ENCODE measurements at regions not wholly inside any gene's neighbourhood (a gene's known extent, or its start where the extent isn't known, plus 50 kb on each side); places are given as distances from the start of the nearest gene placed in this dataset.

GRCh38 chr12:25708661-25709060 lies 155.6 kb upstream of the LMNTD1 start:
- no peak overlapping the region for H3K4ac ChIP-seq (ENCODE audit: low read depth, low read length)
- H4K8ac ChIP-seq (replicated peaks; ENCODE audit: insufficient read length, low read depth, low read length): no peak overlapping the region
- H3K27ac ChIP-seq (ENCODE audit: insufficient read length, low read depth, low read length): no peak overlapping the region
- no peak overlapping the region for H3K23ac ChIP-seq (ENCODE audit: insufficient read length, low read depth, low read length)
- H2BK120ac ChIP-seq (ENCODE audit: low read depth, low read length, poor library complexity, severe bottlenecking): no peak overlapping the region
- no peak overlapping the region for H3K4me2 ChIP-seq (ENCODE audit: insufficient read depth, insufficient read length, low read length)
- Mint-ChIP-seq H3K36me3 (ENCODE audit: insufficient read depth in 1 of 3, low read depth in 3 of 3) (peaks cover 13 to 34% (median 34%) of the 10 kb centered on the region in 3 experiments), H3K9me3 (peaks cover 38 to 41% of the 10 kb centered on the region in 2 experiments), H3K27me3 (ENCODE audit: low read depth) (no peaks in the 10 kb centered on the region; the same call in 1 of the 2 replicates), H3K4me3 (no peak overlapping the region), H3K4me1 (no peaks in the 10 kb centered on the region), H3K27ac (no peak overlapping the region)
- H3K18ac ChIP-seq (ENCODE audit: insufficient read length, low read depth, low read length): no peak overlapping the region
- H2AFZ ChIP-seq (ENCODE audit: low read length): no peak overlapping the region
- H3K9ac ChIP-seq (ENCODE audit: extremely low read depth, insufficient read length, low read length): no peak overlapping the region
- H2BK15ac ChIP-seq (ENCODE audit: low read depth, low read length): no peak overlapping the region
- no peaks in the 10 kb centered on the region for H3K79me1 ChIP-seq (ENCODE audit: insufficient read depth, low read depth, low read length, poor library complexity, severe bottlenecking)
- no peak overlapping the region for H4K5ac ChIP-seq (ENCODE audit: insufficient read length, low read depth, low read length)
- H2BK20ac ChIP-seq (ENCODE audit: low read depth, low read length, poor library complexity, severe bottlenecking): no peak overlapping the region
- no peaks in the 10 kb centered on the region for H3K23me2 ChIP-seq (ENCODE audit: insufficient read length, low read depth, low read length, poor library complexity, severe bottlenecking)
- no peaks in the 10 kb centered on the region for H3K27me3 ChIP-seq (ENCODE audit: insufficient read depth, low read length)
- no peak overlapping the region for H3K56ac ChIP-seq (ENCODE audit: insufficient read length, low read depth, low read length)
- no peak for DNase-seq
- no peak for TF ChIP-seq CTCF (conservative IDR thresholded peaks at IDR 0.05)
- no peak overlapping the region for H3K14ac ChIP-seq (ENCODE audit: insufficient read depth, low read length)
- no peak overlapping the region for H2BK5ac ChIP-seq (ENCODE audit: insufficient read length, low read length)
- no peaks in the 10 kb centered on the region for H3K4me1 ChIP-seq (ENCODE audit: insufficient read depth, low read length)
- no peaks in the 10 kb centered on the region for H3K79me2 ChIP-seq (ENCODE audit: insufficient read depth, low read length)
- H3K9me3 ChIP-seq (ENCODE audit: control insufficient read depth, low read depth, low read length): peaks cover 16% of the 10 kb centered on the region
- WGBS (ENCODE audit: extremely low coverage, insufficient read length, low lambda C conversion rate): no CpG with 5 or more reads among the region's 2 CpGs
- no peak overlapping the region for H2AK5ac ChIP-seq (ENCODE audit: insufficient read length, low read length)
- H4K91ac ChIP-seq (ENCODE audit: insufficient read length, low read depth, low read length): no peak overlapping the region
- H4K20me1 ChIP-seq (ENCODE audit: control insufficient read depth, insufficient read depth, insufficient read length): no peaks in the 10 kb centered on the region
- no peak overlapping the region for H2BK12ac ChIP-seq (ENCODE audit: insufficient read length, low read depth, low read length)
- H3T11ph ChIP-seq (ENCODE audit: low read length): no peak overlapping the region
